D721Med (cell line): ENCODE measurements at regions not wholly inside any gene's neighbourhood (a gene's known extent, or its start where the extent isn't known, plus 50 kb on each side); places are given as distances from the start of the nearest gene placed in this dataset.

Experiments used
- DNase-seq: peaks from one replicate; pipeline ENCODE4 v3.0.0; 2011; ENCODE audit warnings: low spot score; ENCODE audit not compliant: insufficient read length
- FAIRE-seq: peaks from 2 replicates; lab custom pipeline; 2011; peaks lifted over from hg19 to GRCh38; lab: Jason Lieb, UNC
- TF ChIP-seq, protein P1 (sequence below): IDR thresholded peaks from 2 replicates; pipeline ENCODE4 v1.5.1; 2012; ENCODE audit warnings: mild to moderate bottlenecking, control low read depth; ENCODE audit not compliant: insufficient read depth; ENCODE audit errors: missing control alignments

DNA sequence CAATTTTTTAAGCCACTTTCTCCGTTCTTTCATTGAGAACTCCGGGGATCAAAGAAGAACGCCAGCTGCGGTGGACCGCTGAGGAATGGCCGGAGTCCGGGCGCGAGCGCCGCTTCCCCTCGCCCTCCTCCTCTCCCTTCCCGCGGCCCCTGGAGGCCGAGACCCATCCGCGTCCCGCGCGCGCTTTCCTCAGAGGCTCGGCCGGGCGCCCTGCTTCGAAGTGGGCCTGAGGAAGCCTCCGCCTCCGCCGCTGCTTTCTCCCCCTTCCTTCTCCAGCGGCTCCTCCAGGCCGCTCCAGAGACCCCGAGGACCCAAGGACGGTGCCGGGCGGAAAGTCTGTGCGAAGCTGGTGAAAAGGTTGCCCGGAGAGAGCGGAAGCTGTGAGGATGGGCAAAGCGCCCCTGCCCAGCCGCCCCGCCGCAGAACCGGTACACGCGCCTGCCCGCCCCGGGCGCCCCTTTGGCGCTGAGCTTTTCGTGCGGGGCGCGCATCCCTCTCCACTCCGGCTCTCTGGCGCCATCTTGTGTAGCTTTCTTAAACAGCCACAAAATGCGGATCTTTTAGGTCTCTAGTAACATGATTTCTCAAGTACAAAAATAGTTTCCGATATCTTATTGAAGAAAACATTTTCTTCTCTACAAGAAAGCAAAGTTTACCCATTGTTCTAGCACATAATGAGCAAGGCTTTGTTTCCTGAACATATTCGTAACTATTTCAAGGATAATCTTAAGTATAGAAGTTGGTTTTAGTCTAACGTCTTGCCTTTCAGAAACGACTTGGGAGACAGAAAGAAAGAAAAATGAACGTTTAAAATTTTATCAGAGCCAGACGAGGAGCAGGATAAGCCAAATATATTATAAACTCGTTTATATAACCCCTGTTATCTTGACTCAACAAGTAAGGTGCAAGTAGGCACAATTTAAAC, 59.2 kb upstream of the FAM174B start:
- TF ChIP-seq, protein P1, sequence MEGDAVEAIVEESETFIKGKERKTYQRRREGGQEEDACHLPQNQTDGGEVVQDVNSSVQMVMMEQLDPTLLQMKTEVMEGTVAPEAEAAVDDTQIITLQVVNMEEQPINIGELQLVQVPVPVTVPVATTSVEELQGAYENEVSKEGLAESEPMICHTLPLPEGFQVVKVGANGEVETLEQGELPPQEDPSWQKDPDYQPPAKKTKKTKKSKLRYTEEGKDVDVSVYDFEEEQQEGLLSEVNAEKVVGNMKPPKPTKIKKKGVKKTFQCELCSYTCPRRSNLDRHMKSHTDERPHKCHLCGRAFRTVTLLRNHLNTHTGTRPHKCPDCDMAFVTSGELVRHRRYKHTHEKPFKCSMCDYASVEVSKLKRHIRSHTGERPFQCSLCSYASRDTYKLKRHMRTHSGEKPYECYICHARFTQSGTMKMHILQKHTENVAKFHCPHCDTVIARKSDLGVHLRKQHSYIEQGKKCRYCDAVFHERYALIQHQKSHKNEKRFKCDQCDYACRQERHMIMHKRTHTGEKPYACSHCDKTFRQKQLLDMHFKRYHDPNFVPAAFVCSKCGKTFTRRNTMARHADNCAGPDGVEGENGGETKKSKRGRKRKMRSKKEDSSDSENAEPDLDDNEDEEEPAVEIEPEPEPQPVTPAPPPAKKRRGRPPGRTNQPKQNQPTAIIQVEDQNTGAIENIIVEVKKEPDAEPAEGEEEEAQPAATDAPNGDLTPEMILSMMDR: peak; percentile 93
- DNase-seq (peak; percentile 30), FAIRE-seq (no peak)

GRCh38 chr15:92715758-92716157, 60.2 kb upstream of the FAM174B start:
- no peak for FAIRE-seq
- TF ChIP-seq, protein P1: no peak
- DNase-seq: no peak

DNA sequence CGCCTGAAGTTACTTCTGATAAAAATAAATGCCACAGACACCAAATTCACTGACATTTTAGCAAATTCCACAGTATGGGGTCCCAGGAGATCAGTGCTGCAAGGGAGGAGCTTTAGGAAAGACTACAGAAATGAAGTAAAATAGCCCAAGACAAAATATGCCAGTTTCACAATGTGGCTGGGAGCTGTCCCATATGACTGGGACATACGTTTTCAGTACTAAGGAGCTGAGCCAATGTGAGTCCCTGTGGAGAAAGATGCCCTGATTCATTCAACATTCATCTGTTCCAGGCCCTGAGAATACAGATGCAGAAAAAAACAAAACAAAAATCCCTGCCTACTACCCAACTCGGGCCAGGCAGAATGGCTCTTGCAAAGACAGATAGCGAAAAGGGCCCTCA, 63.4 kb upstream of the FAM174B start:
- TF ChIP-seq, protein P1: no peak
- no peak for FAIRE-seq

GRCh38 chr15:92724144-92724543, 68.6 kb upstream of the FAM174B start:
- FAIRE-seq (no peak), DNase-seq (no peak)
- TF ChIP-seq, protein P1: no peak

More for the DNA sequence above, 63.4 kb upstream of the FAM174B start:
- DNase-seq: no peak

GRCh38 chr15:92725171-92725570, 69.6 kb upstream of the FAM174B start:
- no peak for DNase-seq
- no peak for FAIRE-seq
- TF ChIP-seq, protein P1: no peak

DNA sequence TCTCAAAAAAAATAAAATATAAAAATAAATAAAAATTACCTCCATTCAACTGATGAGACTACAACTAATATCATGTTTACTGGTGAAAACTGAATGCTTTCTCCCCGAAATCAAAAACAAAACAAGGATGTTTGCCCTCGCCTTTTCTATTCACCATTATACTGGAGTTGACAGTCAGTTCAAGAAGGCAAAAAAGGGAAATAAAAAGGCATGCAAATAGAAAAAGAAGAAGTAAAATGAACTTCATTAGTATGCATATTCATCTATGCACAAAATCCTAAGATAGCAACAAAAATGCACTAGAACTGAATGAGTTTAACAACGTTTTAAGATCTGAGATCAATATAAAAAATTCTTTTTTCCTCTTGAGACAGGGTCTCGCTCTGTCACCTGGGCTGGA, 72.7 kb upstream of the FAM174B start:
- DNase-seq: no peak
- no peak for FAIRE-seq
- TF ChIP-seq, protein P1: no peak
